Stimulated activated CD4-positive, alpha-beta T cell treated with anti-CD3 and anti-CD28 coated beads, Interleukin-1b, Interleukin-23, amount 100 ng/mL, for 48 hours (primary cell): ENCODE measurements at regions not wholly inside any gene's neighbourhood (a gene's known extent, or its start where the extent isn't known, plus 50 kb on each side); places are given as distances from the start of the nearest gene placed in this dataset.
"Not testable (repeated sequence)": the region's sequence is repeated elsewhere in the genome, so short reads cannot be mapped to it uniquely, and the experiment has no call there.

Source experiments
- DNase-seq: peaks from one replicate; pipeline ENCODE4 v3.0.0-alpha.2; 2020

GRCh38 chr2:41187376-41188122 lies 735.7 kb upstream of the SLC8A1 start:
- DNase-seq = no peak

- no peak for DNase-seq
Measured at GRCh38 chr2:41194230-41194629, 742.3 kb upstream of the SLC8A1 start.

DNA sequence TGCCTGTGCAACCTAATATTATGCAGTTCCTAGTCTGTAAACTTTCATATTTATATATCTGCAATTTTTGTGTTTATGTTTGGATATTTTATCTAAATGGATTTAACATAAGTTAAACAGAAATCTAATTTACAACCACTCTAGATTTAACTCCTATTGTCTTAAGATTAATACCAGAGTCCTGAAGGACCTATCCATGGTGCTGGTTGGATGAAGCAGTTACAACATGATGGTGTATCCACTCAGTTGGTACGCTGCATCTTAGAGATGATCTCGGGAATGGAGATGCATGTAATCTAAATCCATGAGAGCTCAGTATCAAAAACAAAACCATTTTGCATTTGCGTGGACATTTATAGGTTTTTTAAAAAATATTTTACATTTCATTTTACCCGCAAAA lies 745.9 kb upstream of the SLC8A1 start:
- DNase-seq = no peak

DNA sequence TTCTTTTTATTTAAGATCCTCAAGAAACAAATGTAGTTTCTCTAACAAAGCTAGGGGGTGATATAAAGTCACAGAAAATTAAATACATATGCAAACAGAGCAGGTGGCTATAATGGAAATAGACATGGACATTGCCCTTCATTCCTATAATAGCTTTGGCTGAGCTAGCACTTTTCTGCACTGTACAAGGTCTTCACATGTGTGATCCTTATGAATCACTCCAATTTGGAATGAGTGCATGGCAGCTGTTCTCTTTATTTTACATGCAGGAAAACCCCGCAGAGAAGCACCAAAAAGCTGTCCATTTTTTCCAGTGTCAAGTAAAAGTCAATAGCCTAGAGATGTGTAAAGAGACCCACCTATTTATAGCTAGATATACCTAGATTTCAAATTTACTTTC lies 747.4 kb upstream of the SLC8A1 start:
- DNase-seq = no peak

DNA sequence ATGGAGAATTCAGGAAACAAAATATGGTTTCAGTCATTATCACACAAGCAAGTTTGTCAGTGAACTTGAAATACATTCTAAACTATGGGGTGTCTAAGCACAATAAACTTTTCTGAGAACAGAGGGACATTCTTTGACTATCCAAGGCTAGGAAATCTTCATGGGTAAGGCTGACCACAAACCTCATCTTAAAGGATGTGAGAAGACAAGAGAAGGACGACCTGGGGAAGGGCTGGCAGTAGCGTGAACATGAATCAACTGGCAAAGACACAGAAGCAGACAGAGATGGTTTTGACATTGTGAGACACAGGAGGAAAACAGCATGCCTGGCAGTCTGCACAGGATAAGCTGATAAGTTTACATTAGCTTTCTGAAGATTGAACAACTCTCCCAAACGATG lies 752.4 kb upstream of the SLC8A1 start:
- DNase-seq = no peak

DNA sequence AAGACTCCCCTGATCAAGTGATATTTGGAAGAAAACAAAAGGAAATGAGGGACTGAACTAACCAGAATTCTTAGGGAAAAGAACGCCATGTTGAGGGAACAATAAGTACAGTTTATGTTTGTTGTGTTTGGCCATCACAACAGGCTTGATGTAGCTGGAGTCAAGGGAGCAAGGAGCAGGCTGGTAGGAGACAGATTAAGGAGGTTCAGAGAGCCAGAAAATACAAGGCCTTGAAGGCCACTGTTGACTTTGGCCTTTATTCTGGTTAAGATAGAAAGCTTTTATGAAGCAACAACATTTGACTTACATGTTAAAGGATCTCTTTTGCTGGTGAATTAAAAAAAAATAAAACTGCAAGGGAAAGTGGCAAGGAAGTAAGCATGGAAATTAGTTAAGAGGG lies 754.1 kb upstream of the SLC8A1 start:
- DNase-seq = no peak

DNA sequence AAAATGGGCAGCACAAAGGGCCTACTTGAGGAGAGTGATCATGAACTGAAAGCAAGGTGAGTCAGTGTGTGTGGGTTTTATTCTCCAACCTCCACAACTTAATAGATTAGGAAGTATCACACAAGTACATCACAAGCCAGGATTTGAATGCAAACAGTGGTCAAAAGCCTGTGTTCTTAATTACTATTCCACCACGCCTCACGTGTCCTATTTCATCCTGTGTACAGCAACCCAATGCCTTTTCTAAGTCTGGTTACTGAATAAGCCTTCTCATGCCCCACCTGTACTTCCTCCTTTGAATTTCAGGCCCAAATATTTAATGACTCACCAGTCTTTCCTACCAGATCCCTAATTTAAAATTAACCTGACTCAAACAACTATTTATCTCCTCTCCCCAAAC lies 755.7 kb upstream of the SLC8A1 start:
- DNase-seq = no peak

DNA sequence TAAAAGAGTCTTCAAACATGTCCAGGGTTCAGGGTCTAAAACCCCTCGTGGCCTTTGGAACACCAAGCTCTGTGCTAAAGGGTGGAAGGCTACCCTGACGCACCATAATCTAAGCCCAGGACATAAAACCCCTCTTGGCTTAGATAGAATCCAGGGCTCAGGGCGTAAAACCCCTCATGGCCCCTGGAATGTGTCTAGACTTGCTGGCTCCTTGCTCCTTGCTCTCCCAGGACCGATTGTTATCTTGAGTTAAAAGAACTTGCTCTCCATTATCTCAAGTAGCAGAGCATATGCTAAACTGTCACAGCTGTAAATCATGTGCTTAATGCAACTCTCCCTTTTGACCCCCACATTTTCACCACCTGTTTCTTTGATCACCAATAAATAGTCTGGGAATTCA lies 758.1 kb upstream of the SLC8A1 start:
- not testable (repeated sequence) for DNase-seq

DNA sequence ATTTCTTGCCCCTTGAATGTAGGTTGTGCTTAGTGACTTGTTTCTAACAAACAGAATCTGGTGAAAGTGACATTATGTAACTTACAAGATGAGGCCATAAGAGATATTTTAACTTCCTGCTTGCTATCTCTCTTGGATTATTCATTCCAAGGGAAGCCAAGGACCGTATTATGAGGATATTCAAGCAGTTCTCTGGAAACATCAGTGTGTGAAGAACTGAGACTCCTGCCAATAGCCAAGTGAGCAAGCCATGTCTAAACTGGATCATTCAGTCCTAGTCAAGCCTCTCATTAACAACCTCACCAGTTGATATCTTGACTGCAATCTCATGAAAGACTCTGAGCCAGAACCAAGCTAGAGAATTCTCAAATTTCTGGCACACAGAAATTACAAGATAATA lies 765.1 kb upstream of the SLC8A1 start:
- no peak for DNase-seq

GRCh38 chr2:41222593-41222992 lies 770.7 kb upstream of the SLC8A1 start:
- DNase-seq = no peak

- no peak for DNase-seq
Measured at GRCh38 chr2:41234093-41234492, 782.2 kb upstream of the SLC8A1 start.

DNA sequence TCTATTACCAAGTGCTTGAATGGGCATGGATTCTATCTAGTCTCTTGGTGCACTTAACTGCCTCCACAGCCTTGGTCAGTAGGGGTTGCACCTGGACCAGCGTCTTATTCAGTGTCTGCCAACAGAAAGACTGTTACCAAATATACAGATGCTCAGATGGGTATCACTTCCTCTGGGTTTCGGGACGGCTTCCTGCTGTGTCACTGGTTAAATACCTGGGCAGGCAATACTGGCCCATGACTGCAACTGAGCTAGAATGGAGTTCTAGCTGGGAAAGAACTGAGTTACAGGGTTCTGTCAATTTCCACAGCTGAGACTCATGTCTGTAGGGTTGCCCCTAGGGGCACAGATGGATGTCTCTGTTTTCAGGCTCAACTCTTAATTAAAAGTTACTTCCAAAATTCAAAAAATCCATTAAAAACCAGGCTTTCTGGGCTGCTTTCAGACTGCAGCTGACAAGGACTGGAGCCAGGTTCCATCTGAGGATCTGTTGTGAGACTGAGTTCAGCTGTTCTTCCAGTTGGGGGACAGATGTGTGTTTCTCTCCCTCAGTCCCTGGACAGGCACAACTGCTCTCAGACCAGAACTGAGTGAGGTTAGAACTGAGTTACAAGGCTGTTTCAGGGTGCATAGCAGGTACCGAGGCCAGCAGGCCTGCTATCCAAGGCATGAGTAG lies 789.6 kb upstream of the SLC8A1 start:
- no peak for DNase-seq

GRCh38 chr2:41242001-41242331 lies 790.1 kb upstream of the SLC8A1 start:
- no peak for DNase-seq

DNA sequence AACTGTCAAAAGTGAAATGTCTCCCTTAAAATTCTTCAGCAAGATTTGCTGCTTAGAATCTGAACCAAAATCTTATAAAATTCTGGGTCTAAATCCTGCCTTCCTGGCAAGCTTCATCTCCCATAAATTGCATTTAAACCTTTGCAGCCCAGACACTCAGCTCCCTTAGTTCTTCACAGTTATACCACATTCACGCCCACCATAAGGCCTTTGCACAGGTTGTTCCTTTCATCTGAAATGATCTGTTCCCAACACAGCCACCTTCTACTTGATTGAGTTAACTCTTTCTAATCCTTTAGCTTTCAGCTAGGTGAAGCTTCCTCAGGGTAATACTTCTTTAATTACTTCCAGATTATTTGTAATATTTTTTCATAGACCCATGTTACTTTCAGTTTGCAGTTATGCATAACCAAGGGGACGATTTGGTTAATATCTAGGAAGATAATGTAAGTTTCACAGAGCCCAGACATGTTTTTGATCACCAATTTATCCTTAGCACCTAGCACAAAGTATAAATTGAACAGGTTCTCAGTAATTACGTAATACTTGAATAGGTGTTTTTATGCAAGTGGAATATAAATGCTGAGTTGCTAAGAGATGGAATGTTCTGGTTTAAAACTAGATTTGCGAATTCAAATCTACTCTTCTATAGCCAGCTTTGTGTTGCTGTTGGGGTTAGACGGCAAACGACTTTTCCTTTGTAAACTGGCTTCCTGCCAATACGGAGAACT lies 779.7 kb upstream of the PKDCC start:
- no peak for DNase-seq

DNA sequence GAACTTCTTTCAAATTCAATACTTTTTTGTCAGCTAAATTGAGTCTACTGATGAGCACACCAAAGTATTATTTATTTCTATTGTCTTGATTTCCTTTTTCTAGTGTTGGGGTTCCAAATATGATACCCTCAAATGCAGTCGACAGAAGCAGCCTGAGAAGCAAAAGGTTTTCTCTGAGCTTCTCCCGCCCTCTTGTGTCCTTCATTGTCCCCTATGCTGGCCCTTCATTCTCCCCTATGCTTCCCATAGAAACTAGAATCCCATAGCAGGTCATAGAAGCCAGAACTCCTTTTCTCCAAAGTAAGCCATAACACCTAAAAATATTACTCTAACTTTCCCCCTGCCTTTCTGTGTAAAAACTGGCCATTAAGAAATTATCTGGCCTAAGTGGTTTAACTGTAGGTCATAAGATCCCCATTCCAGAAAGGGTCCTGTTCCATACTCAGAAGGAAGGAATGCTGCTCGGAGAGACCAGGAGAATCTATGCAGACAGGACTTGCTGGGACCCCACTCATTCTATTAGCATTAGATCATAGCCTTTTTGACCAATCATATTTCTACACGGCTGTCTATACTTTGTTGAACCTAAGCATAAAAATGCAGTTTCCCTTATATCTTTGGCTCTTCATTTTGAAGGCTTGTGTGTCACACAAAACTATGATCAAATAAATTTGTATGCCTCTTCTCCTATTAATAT lies 764.6 kb upstream of the PKDCC start:
- no peak for DNase-seq

DNA sequence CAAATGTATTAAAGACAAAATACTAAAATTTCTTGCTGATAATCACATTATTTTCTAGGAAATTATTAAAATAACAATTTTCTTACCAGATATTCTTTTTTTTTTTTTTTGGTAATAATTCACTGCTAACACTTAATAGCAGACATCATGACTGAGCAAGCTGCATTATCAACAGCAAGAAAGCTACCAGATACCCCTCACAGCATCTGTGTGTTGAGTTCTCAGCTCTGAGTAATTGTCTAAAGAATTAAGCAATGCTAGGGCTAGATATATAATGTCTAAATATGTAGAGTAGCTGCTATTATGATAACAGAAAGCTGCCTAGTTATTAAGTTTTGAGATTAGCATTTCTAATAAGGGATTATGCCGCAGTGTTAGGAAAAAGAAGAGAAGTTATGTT lies 754.3 kb upstream of the PKDCC start:
- no peak for DNase-seq

DNA sequence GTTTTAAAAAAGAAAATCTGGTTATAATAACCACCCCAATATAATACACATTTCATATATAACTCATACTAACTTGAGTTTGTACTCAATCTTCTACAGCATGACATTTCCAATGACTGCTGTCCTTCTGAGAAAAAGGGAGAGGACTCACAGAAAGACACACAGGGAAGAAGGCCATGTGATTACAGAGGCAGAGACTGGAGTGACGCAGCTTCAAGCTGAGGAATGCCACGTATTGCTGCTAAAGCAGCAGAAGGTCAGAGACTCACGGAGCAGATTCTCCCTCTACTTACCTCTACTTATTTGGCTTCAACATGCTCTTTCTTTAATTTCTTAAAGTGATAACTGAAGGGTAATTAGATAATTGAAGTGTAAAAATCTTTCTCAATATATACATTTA lies 753.5 kb upstream of the PKDCC start:
- DNase-seq = no peak

DNA sequence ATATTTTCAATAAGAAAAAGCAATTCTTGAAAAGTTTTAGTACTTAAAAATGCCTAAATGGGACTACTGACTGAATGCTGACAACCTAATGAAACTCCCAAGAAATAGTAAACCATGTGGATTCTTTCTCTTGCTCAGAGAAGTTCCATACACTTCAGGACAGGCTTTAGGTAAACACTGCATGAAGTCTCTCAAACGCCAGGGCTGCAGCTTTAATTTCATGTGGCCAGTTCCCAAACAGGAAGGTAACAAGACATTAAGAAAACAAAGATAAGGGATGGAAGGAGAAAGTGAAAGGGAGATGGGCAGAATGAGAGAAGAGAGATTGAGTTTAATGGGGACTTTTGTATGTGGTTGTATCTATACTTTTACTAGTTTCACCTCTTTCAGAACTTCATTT lies 734.7 kb upstream of the PKDCC start:
- DNase-seq = no peak

DNA sequence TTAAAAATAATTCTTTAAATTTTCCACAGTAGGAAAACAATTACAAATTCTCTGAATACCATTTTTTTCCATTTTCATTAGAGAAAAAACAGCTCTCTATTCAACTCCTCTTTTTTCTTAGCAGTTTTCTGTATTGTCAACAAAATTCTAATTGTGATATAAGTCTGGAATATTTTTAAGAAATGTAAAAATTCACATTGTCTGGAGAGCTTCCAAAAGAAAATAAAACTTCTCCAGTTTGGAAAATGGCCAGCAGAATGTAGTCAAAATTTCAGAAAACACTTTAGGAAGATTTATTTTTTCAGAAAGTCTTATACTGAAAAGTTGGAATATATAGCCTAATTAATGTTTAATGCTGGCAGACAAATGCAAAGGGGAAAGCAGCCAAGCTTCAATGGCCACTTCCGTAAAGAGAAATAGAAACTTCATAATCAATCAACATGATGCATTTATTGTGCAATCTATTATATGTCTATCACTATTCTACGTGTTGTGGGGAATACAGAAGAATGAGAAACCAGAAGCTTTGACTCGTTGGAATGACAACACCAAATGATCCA lies 733.2 kb upstream of the PKDCC start:
- no peak for DNase-seq

GRCh38 chr2:41319437-41319836 lies 728.4 kb upstream of the PKDCC start:
- no peak for DNase-seq

DNA sequence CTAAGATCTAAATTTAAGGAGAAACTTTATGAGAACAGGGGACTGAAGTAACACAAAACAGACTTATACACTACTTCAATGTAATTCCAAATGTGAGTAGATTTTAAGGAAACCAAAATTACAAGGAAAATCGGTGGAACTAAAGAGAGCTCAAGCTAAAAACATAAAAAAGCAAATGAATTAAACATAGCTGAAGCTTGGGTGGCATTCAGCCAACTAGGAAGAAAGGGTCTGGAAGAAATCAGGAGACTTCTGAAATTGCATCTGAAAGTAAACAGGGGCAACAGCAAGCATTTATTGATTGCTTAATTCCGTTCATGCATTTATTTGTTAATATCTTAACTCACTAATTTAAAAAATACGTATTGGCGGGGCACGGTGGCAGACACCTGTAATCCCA lies 727.3 kb upstream of the PKDCC start:
- no peak for DNase-seq

DNA sequence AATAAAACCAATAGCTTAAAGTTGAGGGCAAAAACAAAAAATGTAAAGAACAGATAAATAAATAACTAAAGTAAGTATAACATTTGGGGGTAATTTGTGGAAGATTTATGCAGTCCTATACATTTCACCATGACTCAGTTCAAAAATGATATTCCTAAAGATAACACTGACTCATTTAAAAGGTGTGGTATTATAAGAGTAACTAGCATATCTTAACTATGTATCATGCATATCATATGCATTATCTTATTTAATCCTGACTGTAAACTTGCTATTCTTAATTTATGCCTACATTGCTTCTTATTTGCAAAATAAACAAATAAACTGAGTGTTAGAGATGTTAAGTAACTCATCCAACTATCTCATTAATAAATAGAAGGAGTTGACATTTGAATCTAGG lies 726.5 kb upstream of the PKDCC start:
- no peak for DNase-seq

- no peak for DNase-seq
Measured at GRCh38 chr2:41326851-41327250, 721.0 kb upstream of the PKDCC start.
